Left ventricle myocardium inferior (tissue), 1 donor: ENCODE measurements at regions not wholly inside any gene's neighbourhood (a gene's known extent, or its start where the extent isn't known, plus 50 kb on each side); places are given as distances from the start of the nearest gene placed in this dataset.

Source experiments
- DNase-seq: peaks from one replicate; pipeline ENCODE4 v3.0.0-alpha.2; 2020
- H3K27ac ChIP-seq: fragments of 200-600 bp; replicated peaks from 2 replicates; pipeline ENCODE4 v1.8.0; 2021
- H3K27me3 ChIP-seq: fragments of 200-600 bp; 2 replicates; pipeline ENCODE4 v1.8.0; 2021; ENCODE audit warnings: low read depth
- H3K36me3 ChIP-seq: fragments of 200-600 bp; 2 replicates; pipeline ENCODE4 v1.8.0; 2021
- H3K4me1 ChIP-seq: fragments of 200-600 bp; 2 replicates; pipeline ENCODE4 v1.8.0; 2021
- H3K4me3 ChIP-seq: fragments of 200-600 bp; 2 replicates; pipeline ENCODE4 v1.8.0; 2021; ENCODE audit warnings: mild to moderate bottlenecking, moderate library complexity
- H3K9me3 ChIP-seq: fragments of 200-600 bp; replicated peaks from 2 replicates; pipeline ENCODE4 v1.8.0; 2021
- CTCF ChIP-seq: fragments of 200-600 bp; IDR thresholded peaks from 2 replicates; pipeline ENCODE4 v1.8.0; 2021; ENCODE audit warnings: antibody characterized with exemption, mild to moderate bottlenecking, borderline replicate concordance
- intact Hi-C: fragments of 100-400 bp; cut with micrococcal nuclease; formaldehyde crosslinking; loops from one replicate; pipeline ENCODE4 v1.11.0; 2022
- donor health status: DM: no; HTN: yes; CAD: no; lungs with severe emphysema.

DNA sequence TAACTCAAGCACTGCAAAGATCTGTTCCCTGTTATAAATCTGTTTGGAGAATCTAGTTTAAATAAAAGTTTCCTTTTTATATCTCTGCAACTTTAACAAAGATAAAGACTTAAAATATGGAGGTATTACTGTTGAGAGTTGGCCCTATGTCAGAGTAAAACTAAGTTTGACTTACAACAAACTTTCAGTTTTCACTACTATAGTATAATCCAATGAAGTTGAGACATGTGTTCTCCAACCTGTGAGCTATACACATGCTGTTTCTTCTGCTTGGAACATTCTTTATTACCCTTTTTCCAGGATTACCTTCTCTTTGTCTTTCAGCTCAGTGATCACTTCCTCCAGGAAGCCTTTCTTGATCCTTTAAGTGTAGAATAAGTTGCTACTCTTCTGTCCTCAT is 1109.3 kb downstream of the MAT2B start:
- intact Hi-C loops = no loop called here
- TF ChIP-seq CTCF = no peak
- H3K9me3 ChIP-seq = no peaks in the 10 kb centered on the region
- no peaks in the 10 kb centered on the region for H3K27me3 ChIP-seq
- H3K4me1 ChIP-seq = no peaks in the 10 kb centered on the region
- H3K36me3 ChIP-seq = no peaks in the 10 kb centered on the region
- no peak for DNase-seq
- no peak overlapping the region for H3K27ac ChIP-seq
- H3K4me3 ChIP-seq = no peak overlapping the region

DNA sequence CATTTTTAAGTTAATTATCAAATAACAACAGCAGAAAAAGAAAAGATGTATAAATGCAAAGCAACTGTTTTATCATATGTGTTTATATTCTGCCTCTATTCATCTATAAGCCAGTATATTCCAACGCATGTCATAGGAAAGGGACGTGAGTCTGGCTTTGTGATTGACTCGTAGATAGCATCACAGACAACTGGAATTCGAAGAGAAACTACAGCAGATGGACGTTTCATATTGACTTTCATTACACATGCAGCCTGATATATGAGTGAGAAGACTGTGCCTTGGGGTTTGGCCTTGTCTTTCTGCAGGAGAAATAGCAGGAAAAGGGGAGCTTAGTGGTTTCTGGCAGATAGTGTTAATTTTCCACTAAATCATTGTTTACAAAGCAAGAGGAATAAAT is 1111.9 kb downstream of the MAT2B start:
- Histone ChIP-seq H3K36me3 (no peaks in the 10 kb centered on the region), H3K27ac (no peak overlapping the region), H3K4me3 (no peak overlapping the region), H3K27me3 (no peaks in the 10 kb centered on the region), H3K9me3 (no peaks in the 10 kb centered on the region), H3K4me1 (no peaks in the 10 kb centered on the region)
- intact Hi-C loops = no loop called here
- DNase-seq = no peak
- no peak for TF ChIP-seq CTCF

- peaks cover 7% of the 10 kb centered on the region for H3K9me3 ChIP-seq
- H3K4me3 ChIP-seq = no peak overlapping the region
- no peak for DNase-seq
- H3K4me1 ChIP-seq = no peaks in the 10 kb centered on the region
- TF ChIP-seq CTCF = no peak
- H3K36me3 ChIP-seq = no peaks in the 10 kb centered on the region
- intact Hi-C loops = no loop called here
- no peak overlapping the region for H3K27ac ChIP-seq
- no peaks in the 10 kb centered on the region for H3K27me3 ChIP-seq
Observed at GRCh38 chr5:164627021-164627420, 1121.6 kb downstream of the MAT2B start.

- no peak overlapping the region for H3K4me3 ChIP-seq
- no peak overlapping the region for H3K27ac ChIP-seq
- TF ChIP-seq CTCF = no peak
- no peak for DNase-seq
- H3K4me1 ChIP-seq = no peaks in the 10 kb centered on the region
- no peaks in the 10 kb centered on the region for H3K27me3 ChIP-seq
- no peaks in the 10 kb centered on the region for H3K36me3 ChIP-seq
- no peaks in the 10 kb centered on the region for H3K9me3 ChIP-seq
- intact Hi-C loops = no loop called here
Observed at GRCh38 chr5:164636456-164636855, 1131.0 kb downstream of the MAT2B start.

DNA sequence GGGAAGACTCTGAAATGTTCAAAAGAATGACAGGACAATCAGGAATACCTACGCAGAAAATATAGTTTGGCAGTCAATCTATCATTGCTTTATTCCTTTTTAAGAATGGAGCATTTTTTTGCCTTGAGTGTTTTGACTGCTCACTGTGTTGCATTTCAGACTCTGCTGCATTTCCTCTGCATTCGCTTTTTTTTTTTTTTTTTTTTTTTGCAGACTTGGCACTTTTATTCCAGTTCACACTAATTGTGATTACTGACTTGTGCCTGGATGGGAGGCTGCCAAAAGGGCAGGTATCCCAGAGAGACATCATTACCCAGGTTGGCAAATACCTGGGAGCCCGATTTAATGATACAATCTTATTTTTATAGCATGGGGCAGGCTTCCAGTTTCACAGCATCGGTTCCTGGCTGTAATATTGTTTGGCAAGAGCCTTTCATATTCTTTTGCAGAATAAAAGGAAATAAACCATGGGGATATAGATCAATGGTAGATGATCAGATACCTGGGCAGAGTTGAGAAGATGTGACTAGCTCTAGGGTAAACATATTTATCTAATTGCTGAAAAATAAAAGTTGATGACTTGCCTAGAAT is 1132.6 kb downstream of the MAT2B start:
- no peak overlapping the region for H3K4me3 ChIP-seq
- H3K9me3 ChIP-seq = peaks cover under 1% of the 10 kb centered on the region
- no peaks in the 10 kb centered on the region for H3K4me1 ChIP-seq
- no peak overlapping the region for H3K27ac ChIP-seq
- DNase-seq = no peak
- no peak for TF ChIP-seq CTCF
- intact Hi-C loops = no loop called here
- no peaks in the 10 kb centered on the region for H3K27me3 ChIP-seq
- H3K36me3 ChIP-seq = no peaks in the 10 kb centered on the region
